CD4-positive, alpha-beta T cell (primary cell): ENCODE measurements at regions not wholly inside any gene's neighbourhood (a gene's known extent, or its start where the extent isn't known, plus 50 kb on each side); places are given as distances from the start of the nearest gene placed in this dataset.

Experiments
- ATAC-seq: fragments of 200-7000 bp; cut with Tn5 transposase; one replicate; pipeline ENCODE4 v1.10.0; 2022; ENCODE audit warnings: mild to moderate bottlenecking; ENCODE audit not compliant: poor library complexity
- CTCF ChIA-PET: fragments of 350-600 bp; sonication (Branson Sonifier 250); formaldehyde crosslinking; loops from one replicate; lab custom pipeline; 2021; ENCODE audit warnings: antibody characterized with exemption, inconsistent platforms; lab: Charles Lee
- POLR2A ChIA-PET: fragments of 350-600 bp; sonication (Branson Sonifier 250); formaldehyde crosslinking; loops from one replicate; lab custom pipeline; 2021; ENCODE audit warnings: antibody characterized with exemption, inconsistent platforms; lab: Charles Lee
- DNase-seq, 14 experiments: peaks; one replicate each; pipeline ENCODE4 v3.0.0-alpha.2; 2013 to 2020; ENCODE audit warnings: mixed read lengths in 2 of 14
- H3K27ac ChIP-seq, 2 donors: one replicate each; pipeline versions ENCODE4 v1.5.1 to v1.7.0; 2013; ENCODE audit warnings: low read length in 2 of 2, low read depth in 1 of 2, mild to moderate bottlenecking in 1 of 2
- H3K27me3 ChIP-seq, 2 experiments: 1 replicate in 1 of 2; 2 replicates in 1 of 2; pipeline versions ENCODE4 v1.6.1 to v1.7.0; 2013; ENCODE audit warnings: low read length in 2 of 2, control low read depth in 1 of 2, mild to moderate bottlenecking in 1 of 2, moderate library complexity in 1 of 2; ENCODE audit not compliant: insufficient read depth in 2 of 2, control insufficient read depth in 1 of 2
- H3K36me3 ChIP-seq: one replicate; pipeline ENCODE4 v1.6.1; 2013; ENCODE audit warnings: low read length, control low read depth; ENCODE audit not compliant: insufficient read depth
- H3K4me1 ChIP-seq: one replicate; pipeline ENCODE4 v1.6.1; 2013; ENCODE audit warnings: low read length, control low read depth; ENCODE audit not compliant: insufficient read depth
- H3K4me3 ChIP-seq: one replicate; pipeline ENCODE4 v1.5.1; 2013; ENCODE audit warnings: mild to moderate bottlenecking, low read length, moderate library complexity
- H3K9me3 ChIP-seq, 2 experiments: 1 replicate in 1 of 2; 2 replicates in 1 of 2; pipeline versions ENCODE4 v1.6.1 to v1.7.0; 2013; ENCODE audit warnings: low read length in 2 of 2, mild to moderate bottlenecking in 2 of 2, control low read depth in 1 of 2, moderate library complexity in 1 of 2; ENCODE audit not compliant: control insufficient read depth in 1 of 2, insufficient read depth in 1 of 2
- H3K27ac Mint-ChIP-seq: one replicate; pipeline ENCODE4 v1.8.0; 2020; ENCODE audit warnings: mixed read lengths
- H3K27me3 Mint-ChIP-seq: one replicate; pipeline ENCODE4 v1.8.0; 2021; ENCODE audit warnings: mixed read lengths
- H3K36me3 Mint-ChIP-seq: one replicate; pipeline ENCODE4 v1.8.0; 2021; ENCODE audit warnings: low read depth, mixed read lengths
- H3K4me1 Mint-ChIP-seq: one replicate; pipeline ENCODE4 v1.8.0; 2021; ENCODE audit warnings: low read depth, mixed read lengths
- H3K4me3 Mint-ChIP-seq: one replicate; pipeline ENCODE4 v1.8.0; 2020; ENCODE audit warnings: mild to moderate bottlenecking, mixed read lengths
- H3K9me3 Mint-ChIP-seq: one replicate; pipeline ENCODE4 v1.8.0; 2020; ENCODE audit warnings: mixed read lengths
- intact Hi-C, 2 experiments: fragments of 100-400 bp; cut with DNase I in 1 of 2; cut with micrococcal nuclease in 1 of 2; formaldehyde crosslinking; loops; one replicate each; pipeline versions ENCODE4 v1.15.1 to v1.9.0; 2023 to 2025; cut with DNase I, micrococcal nuclease
- TF ChIP-seq, protein P1 (sequence below): fragments of 200-600 bp; IDR thresholded peaks from one replicate; pipeline ENCODE4 v1.8.0; 2022; ENCODE audit warnings: antibody characterized with exemption, mild to moderate bottlenecking

DNA sequence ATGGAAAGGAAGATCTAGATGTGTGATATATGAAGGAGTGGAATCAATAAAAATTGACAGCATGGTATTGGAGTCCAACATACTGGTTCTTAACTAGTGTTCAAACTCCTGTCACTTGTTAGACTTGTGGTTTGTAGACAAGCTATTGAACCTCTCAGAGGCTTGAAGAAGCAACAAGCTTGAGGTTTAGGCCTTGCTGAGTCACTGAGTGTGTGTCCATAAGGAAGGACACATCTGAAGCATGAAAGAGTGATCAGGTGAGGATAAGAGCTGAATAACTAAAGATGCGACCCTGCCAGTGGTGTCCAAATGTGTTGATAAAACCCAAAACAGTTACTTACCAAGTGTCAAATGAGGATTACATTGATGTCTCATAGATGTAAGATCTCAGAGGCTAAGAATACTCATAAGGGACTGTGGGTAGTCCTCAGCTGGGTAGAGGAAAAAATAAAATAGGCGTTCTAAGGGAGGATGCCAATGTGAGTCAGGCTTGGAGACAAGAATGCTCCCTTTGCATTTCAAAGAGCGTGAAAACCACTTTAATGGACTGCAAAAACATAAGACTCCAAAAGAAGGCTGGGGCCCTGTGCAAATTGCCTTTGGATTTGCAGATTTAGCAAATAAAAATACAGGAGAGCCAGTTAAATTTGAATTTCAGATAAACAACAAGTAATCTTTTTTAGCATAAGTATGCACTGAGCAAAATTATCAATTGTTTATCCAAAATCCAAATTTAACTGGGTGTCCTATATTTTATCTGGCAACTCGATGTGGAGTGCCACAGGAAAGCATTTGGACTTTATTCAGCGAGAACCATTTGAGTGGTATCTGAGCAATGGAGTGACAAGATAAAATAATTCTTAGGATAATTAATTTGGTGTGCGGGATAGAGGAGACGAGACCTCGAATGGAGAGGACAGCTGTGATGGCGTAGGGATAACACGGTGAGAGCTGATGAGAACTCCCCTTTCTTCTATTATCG, 757.3 kb upstream of the WWC1 start:
- Mint-ChIP-seq H3K9me3 (peaks cover 2% of the 10 kb centered on the region), H3K36me3 (no peaks in the 10 kb centered on the region), H3K4me1 (no peaks in the 10 kb centered on the region), H3K27ac (no peak overlapping the region), H3K27me3 (no peaks in the 10 kb centered on the region), H3K4me3 (no peak overlapping the region)
- Histone ChIP-seq H3K4me1 (no peaks in the 10 kb centered on the region), H3K27ac (no peak overlapping the region), H3K4me3 (no peak overlapping the region), H3K9me3 (peaks cover 0 to 6% of the 10 kb centered on the region in 2 experiments), H3K27me3 (no peaks in the 10 kb centered on the region), H3K36me3 (no peaks in the 10 kb centered on the region)
- intact Hi-C loops, result no loop called here
- CTCF ChIA-PET, result no interaction called here
- no peak for ATAC-seq
- DNase-seq, result no peak
- POLR2A ChIA-PET, result no interaction called here
- TF ChIP-seq, protein P1, sequence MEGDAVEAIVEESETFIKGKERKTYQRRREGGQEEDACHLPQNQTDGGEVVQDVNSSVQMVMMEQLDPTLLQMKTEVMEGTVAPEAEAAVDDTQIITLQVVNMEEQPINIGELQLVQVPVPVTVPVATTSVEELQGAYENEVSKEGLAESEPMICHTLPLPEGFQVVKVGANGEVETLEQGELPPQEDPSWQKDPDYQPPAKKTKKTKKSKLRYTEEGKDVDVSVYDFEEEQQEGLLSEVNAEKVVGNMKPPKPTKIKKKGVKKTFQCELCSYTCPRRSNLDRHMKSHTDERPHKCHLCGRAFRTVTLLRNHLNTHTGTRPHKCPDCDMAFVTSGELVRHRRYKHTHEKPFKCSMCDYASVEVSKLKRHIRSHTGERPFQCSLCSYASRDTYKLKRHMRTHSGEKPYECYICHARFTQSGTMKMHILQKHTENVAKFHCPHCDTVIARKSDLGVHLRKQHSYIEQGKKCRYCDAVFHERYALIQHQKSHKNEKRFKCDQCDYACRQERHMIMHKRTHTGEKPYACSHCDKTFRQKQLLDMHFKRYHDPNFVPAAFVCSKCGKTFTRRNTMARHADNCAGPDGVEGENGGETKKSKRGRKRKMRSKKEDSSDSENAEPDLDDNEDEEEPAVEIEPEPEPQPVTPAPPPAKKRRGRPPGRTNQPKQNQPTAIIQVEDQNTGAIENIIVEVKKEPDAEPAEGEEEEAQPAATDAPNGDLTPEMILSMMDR, result no peak

DNA sequence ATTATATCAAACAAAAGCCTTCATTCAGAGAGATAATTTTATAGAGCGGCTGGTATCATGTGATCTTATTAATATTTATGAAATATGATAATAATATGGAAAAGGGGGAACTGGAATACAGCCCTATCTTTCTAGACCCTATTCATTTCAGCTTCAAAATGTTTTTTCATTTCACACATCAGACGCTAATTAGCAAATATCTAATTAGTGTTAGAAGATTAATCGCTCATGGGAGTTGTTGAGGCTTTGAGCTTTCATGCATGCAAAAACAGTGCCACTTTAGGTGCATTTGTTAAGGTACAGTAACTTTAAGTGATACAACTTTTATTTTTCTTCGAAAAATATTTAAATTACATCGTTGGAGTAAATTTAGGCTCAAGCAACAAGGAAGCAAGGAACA, 751.7 kb upstream of the WWC1 start:
- ChIA-PET CTCF (no interaction called here), POLR2A (no interaction called here)
- Histone ChIP-seq H3K27ac (no peak overlapping the region), H3K36me3 (no peaks in the 10 kb centered on the region), H3K4me1 (no peaks in the 10 kb centered on the region), H3K4me3 (no peak overlapping the region), H3K27me3 (no peaks in the 10 kb centered on the region), H3K9me3 (no peaks in the 10 kb centered on the region)
- Mint-ChIP-seq H3K27me3 (no peaks in the 10 kb centered on the region), H3K36me3 (no peaks in the 10 kb centered on the region), H3K9me3 (no peaks in the 10 kb centered on the region), H3K4me1 (no peaks in the 10 kb centered on the region), H3K4me3 (no peak overlapping the region), H3K27ac (no peak overlapping the region)
- DNase-seq (no peak), ATAC-seq (no peak)
- intact Hi-C loops, result no loop called here
- TF ChIP-seq, protein P1, result no peak

DNA sequence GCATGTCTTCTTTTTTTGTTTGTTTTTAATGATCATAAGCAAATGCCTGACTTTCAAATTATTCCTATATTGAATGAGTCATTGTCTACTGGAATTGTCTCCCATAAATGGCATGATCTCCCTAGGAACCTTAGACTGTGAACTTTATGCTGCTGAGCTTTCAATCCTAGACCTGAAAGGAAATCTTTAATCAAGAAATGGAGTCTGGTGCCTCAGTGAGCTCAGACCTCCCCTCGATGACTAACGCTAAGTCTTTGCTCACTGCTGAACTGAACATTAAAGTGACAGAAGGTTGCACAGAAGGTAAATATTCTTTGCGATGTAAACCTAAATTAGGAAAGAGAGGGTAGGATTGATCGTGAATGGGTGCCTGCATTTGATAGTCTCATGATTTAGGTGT, 745.2 kb upstream of the WWC1 start:
- Mint-ChIP-seq H3K27me3 (no peaks in the 10 kb centered on the region), H3K4me1 (no peaks in the 10 kb centered on the region), H3K9me3 (peaks cover 4% of the 10 kb centered on the region), H3K36me3 (no peaks in the 10 kb centered on the region), H3K27ac (no peak overlapping the region), H3K4me3 (no peak overlapping the region)
- Histone ChIP-seq H3K4me3 (no peak overlapping the region), H3K4me1 (no peaks in the 10 kb centered on the region), H3K36me3 (no peaks in the 10 kb centered on the region), H3K27ac (no peak overlapping the region), H3K27me3 (no peaks in the 10 kb centered on the region), H3K9me3 (peaks cover 0 to 4% of the 10 kb centered on the region in 2 experiments)
- DNase-seq (no peak), ATAC-seq (no peak)
- TF ChIP-seq, protein P1, result no peak
- intact Hi-C loops, result no loop called here
- CTCF ChIA-PET, result no interaction called here
- POLR2A ChIA-PET, result no interaction called here
